Sigmoid colon (tissue), 3 donors: ENCODE measurements at regions not wholly inside any gene's neighbourhood (a gene's known extent, or its start where the extent isn't known, plus 50 kb on each side); places are given as distances from the start of the nearest gene placed in this dataset.

ENCODE experiments used
- POLR2A ChIP-seq, 2 donors: fragments of 450-650 bp; IDR thresholded peaks; one replicate each; pipeline ENCODE4 v1.6.1; 2016; ENCODE audit warnings: antibody characterized with exemption in 2 of 2, mild to moderate bottlenecking in 2 of 2, moderate library complexity in 2 of 2
- TF ChIP-seq, protein P1 (sequence below), 4 experiments: fragments of 450-650 bp in 3 of 4; fragments of 200-600 bp in 1 of 4; IDR thresholded peaks; one replicate each; pipeline ENCODE4 v1.5.1; 2016 to 2019; ENCODE audit warnings: antibody characterized with exemption in 4 of 4, mild to moderate bottlenecking in 3 of 4, moderate library complexity in 2 of 4

DNA sequence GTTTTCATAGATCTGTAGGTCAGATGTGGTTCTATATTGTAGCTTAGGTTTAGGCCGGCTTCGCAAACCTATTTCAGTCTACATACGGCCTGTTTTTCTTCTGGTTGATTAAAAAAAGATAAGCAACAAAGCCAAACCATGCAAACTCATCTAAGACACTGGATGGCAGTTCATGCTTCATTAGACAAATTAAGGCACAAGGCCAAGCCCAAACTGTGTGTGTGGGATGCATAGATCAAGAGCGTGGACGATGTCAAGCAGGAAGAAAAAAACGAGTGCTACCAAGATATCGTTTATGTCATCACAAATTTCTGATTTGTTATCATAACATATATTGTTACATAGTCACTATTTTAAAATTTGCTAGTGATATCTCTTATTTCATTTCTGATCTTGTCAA lies 357.6 kb upstream of the KIRREL3 start:
- TF ChIP-seq, protein P1, sequence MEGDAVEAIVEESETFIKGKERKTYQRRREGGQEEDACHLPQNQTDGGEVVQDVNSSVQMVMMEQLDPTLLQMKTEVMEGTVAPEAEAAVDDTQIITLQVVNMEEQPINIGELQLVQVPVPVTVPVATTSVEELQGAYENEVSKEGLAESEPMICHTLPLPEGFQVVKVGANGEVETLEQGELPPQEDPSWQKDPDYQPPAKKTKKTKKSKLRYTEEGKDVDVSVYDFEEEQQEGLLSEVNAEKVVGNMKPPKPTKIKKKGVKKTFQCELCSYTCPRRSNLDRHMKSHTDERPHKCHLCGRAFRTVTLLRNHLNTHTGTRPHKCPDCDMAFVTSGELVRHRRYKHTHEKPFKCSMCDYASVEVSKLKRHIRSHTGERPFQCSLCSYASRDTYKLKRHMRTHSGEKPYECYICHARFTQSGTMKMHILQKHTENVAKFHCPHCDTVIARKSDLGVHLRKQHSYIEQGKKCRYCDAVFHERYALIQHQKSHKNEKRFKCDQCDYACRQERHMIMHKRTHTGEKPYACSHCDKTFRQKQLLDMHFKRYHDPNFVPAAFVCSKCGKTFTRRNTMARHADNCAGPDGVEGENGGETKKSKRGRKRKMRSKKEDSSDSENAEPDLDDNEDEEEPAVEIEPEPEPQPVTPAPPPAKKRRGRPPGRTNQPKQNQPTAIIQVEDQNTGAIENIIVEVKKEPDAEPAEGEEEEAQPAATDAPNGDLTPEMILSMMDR (IDR thresholded peaks at IDR 0.05), result no peak
- no peak for TF ChIP-seq POLR2A (IDR thresholded peaks at IDR 0.05)
